Testis (tissue), 2 donors: ENCODE measurements at regions not wholly inside any gene's neighbourhood (a gene's known extent, or its start where the extent isn't known, plus 50 kb on each side); places are given as distances from the start of the nearest gene placed in this dataset.

ENCODE experiments used
- POLR2A ChIP-seq: fragments of 450-650 bp; IDR thresholded peaks from one replicate; pipeline ENCODE4 v1.6.1; 2017; ENCODE audit warnings: antibody characterized with exemption, mild to moderate bottlenecking, moderate library complexity
- TF ChIP-seq, protein P1 (sequence below), 3 experiments: fragments of 450-650 bp in 2 of 3; fragments of 200-600 bp in 1 of 3; sonication (generic) in 1 of 3; IDR thresholded peaks; one replicate each; pipeline ENCODE4 v1.5.1; 2016 to 2019; ENCODE audit warnings: antibody characterized with exemption in 3 of 3, mild to moderate bottlenecking in 2 of 3, moderate library complexity in 1 of 3

DNA sequence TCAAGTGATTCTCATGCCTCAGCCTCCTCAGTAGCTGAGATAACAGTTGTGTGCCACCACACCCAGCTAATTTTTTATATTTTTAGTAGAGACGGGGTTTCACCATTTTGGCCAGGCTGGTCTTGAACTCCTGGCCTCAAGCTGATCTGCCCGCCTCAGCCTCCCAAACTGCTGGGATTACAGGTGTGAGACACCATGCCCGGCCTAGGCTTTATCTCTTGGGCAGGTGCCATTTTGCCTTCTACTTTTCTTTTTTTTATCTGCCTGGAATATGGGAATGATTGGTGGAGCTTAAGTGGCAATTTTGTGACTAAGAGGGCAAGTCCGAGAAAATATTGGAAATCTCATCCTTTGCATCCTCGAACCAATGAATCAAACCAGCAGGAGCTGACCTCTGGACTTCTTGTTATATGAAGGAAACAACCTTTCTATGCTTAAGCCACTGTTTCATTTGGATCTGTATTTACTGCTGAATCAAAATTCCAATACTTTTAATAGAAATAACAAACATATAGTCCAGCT, 128.9 kb upstream of the ZNF217 start:
- TF ChIP-seq, protein P1, sequence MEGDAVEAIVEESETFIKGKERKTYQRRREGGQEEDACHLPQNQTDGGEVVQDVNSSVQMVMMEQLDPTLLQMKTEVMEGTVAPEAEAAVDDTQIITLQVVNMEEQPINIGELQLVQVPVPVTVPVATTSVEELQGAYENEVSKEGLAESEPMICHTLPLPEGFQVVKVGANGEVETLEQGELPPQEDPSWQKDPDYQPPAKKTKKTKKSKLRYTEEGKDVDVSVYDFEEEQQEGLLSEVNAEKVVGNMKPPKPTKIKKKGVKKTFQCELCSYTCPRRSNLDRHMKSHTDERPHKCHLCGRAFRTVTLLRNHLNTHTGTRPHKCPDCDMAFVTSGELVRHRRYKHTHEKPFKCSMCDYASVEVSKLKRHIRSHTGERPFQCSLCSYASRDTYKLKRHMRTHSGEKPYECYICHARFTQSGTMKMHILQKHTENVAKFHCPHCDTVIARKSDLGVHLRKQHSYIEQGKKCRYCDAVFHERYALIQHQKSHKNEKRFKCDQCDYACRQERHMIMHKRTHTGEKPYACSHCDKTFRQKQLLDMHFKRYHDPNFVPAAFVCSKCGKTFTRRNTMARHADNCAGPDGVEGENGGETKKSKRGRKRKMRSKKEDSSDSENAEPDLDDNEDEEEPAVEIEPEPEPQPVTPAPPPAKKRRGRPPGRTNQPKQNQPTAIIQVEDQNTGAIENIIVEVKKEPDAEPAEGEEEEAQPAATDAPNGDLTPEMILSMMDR (IDR thresholded peaks at IDR 0.05) = no peak
- TF ChIP-seq POLR2A = no peak
